ENCODE measurements at regions not wholly inside any gene's neighbourhood (a gene's known extent, or its start where the extent isn't known, plus 50 kb on each side); places are given as distances from the start of the nearest gene placed in this dataset.

- no peak for TF ChIP-seq CTCF (IDR thresholded peaks at IDR 0.05; ENCODE audit: insufficient read depth, low read depth, low read length)
- TF ChIP-seq EZH2 (IDR thresholded peaks at IDR 0.05; ENCODE audit: insufficient read depth, low read length), result no peak
Measured at GRCh38 chrX:480861-481417, 94.2 kb upstream of the PPP2R3B start.

Measured in astrocyte (in vitro differentiated cells and primary cell).